Gastroesophageal sphincter (tissue), 4 donors: ENCODE measurements at regions not wholly inside any gene's neighbourhood (a gene's known extent, or its start where the extent isn't known, plus 50 kb on each side); places are given as distances from the start of the nearest gene placed in this dataset.

Experiments
- ATAC-seq: fragments of 150-250 bp; one replicate; pipeline ENCODE4 v1.9.1; 2016; ENCODE audit warnings: mild to moderate bottlenecking, moderate library complexity
- H3K27ac ChIP-seq, 4 donors: fragments of 200-600 bp; sonication (generic) in 3 of 4; 1 replicate in 3 of 4; 2 replicates in 1 of 4; pipeline ENCODE4 v1.5.1; 2016 to 2019
- H3K27me3 ChIP-seq: fragments of 200-600 bp; sonication (generic); one replicate; pipeline ENCODE4 v1.5.1; 2019
- H3K36me3 ChIP-seq, 2 donors: fragments of 200-600 bp; sonication (generic); one replicate each; pipeline ENCODE4 v1.5.1; 2019; ENCODE audit warnings: control low read depth in 1 of 2
- H3K4me1 ChIP-seq, 3 donors: fragments of 200-600 bp; sonication (generic); 1 replicate in 2 of 3; 2 replicates in 1 of 3; pipeline ENCODE4 v1.5.1; 2016 to 2019; ENCODE audit warnings: control low read depth in 2 of 3
- H3K4me3 ChIP-seq, 2 donors: fragments of 200-600 bp; sonication (generic); one replicate each; pipeline ENCODE4 v1.5.1; 2019; ENCODE audit warnings: mild to moderate bottlenecking in 1 of 2, moderate library complexity in 1 of 2
- H3K9me3 ChIP-seq, 3 donors: fragments of 200-600 bp; sonication (generic); one replicate each; pipeline ENCODE4 v1.5.1; 2017 to 2019; ENCODE audit warnings: control low read depth in 2 of 3
- EP300 ChIP-seq: sonication (generic); formaldehyde crosslinking; IDR thresholded peaks from one replicate; pipeline ENCODE4 v1.6.1; 2017; ENCODE audit warnings: antibody characterized with exemption, mild to moderate bottlenecking
- POLR2A ChIP-seq, 2 donors: fragments of 450-650 bp; IDR thresholded peaks; one replicate each; pipeline ENCODE4 v1.6.1; 2017; ENCODE audit warnings: antibody characterized with exemption in 2 of 2, mild to moderate bottlenecking in 2 of 2, moderate library complexity in 1 of 2
- POLR2AphosphoS5 ChIP-seq: sonication (generic); formaldehyde crosslinking; IDR thresholded peaks from one replicate; pipeline ENCODE4 v1.6.1; 2017; ENCODE audit warnings: antibody characterized with exemption
- WGBS, 2 donors: methylation state at CpG; one replicate each; pipeline ENCODE4 v1.1.5; 2018; ENCODE audit warnings: low coverage in 1 of 2; 5-methylcytosine and 5-hydroxymethylcytosine counted together
- TF ChIP-seq, protein P1 (sequence below), 4 experiments: fragments of 200-600 bp in 2 of 4; fragments of 450-650 bp in 2 of 4; sonication (generic) in 1 of 4; IDR thresholded peaks; one replicate each; pipeline ENCODE4 v1.5.1; 2017 to 2019; ENCODE audit warnings: antibody characterized with exemption in 4 of 4, mild to moderate bottlenecking in 2 of 4, moderate library complexity in 2 of 4

DNA sequence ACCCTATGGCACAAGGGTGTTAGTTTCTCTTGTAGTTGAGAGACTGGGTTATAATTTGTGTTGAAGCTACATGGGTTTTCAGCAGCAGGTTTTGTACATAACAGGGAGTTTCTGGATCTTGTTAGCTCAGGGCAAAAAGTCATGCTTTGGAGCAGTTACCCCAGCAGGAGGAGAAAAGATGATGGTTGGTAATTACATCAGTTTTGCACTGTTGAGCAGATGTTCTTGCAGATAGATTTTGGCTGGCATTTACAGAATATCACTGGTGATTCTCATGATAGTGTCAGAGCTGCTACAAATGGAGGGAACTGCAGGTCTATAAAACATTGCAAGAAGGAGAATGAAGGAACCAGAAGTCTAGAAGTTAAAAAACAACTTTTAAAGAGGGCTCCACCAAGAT lies 215.2 kb upstream of the ATP5MC3 start:
- Histone ChIP-seq H3K36me3 (no peaks in the 10 kb centered on the region), H3K9me3 (no peaks in the 10 kb centered on the region), H3K4me1 (no peaks in the 10 kb centered on the region), H3K27me3 (peaks cover 10% of the 10 kb centered on the region), H3K27ac (no peak overlapping the region), H3K4me3 (no peak overlapping the region)
- no peak for TF ChIP-seq EP300
- TF ChIP-seq, protein P1, sequence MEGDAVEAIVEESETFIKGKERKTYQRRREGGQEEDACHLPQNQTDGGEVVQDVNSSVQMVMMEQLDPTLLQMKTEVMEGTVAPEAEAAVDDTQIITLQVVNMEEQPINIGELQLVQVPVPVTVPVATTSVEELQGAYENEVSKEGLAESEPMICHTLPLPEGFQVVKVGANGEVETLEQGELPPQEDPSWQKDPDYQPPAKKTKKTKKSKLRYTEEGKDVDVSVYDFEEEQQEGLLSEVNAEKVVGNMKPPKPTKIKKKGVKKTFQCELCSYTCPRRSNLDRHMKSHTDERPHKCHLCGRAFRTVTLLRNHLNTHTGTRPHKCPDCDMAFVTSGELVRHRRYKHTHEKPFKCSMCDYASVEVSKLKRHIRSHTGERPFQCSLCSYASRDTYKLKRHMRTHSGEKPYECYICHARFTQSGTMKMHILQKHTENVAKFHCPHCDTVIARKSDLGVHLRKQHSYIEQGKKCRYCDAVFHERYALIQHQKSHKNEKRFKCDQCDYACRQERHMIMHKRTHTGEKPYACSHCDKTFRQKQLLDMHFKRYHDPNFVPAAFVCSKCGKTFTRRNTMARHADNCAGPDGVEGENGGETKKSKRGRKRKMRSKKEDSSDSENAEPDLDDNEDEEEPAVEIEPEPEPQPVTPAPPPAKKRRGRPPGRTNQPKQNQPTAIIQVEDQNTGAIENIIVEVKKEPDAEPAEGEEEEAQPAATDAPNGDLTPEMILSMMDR (IDR thresholded peaks at IDR 0.05), result no peak
- TF ChIP-seq POLR2AphosphoS5, result no peak
- no peak for TF ChIP-seq POLR2A (IDR thresholded peaks at IDR 0.05)
- no peak for ATAC-seq

DNA sequence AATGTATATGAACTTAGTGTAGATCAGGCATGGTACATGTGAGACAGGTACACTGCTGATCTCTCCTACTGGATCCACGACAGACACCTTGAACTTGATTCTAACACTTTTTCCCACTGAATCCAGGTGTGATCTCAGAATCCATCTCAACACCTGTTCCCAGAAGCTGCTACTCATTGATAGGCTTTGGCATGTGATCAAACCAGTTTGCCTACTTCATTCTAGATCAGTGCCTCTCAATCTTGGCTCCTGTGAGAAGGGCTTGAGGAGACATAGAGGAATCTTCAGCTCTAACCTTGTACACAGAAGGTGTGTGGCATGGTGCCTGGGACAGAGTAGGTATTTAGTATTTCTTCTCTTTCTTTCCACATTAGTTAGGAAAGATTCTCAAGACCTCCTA lies 212.3 kb upstream of the ATP5MC3 start:
- Histone ChIP-seq H3K36me3 (no peaks in the 10 kb centered on the region), H3K4me3 (no peak overlapping the region), H3K27me3 (no peaks in the 10 kb centered on the region), H3K9me3 (no peaks in the 10 kb centered on the region), H3K4me1 (no peaks in the 10 kb centered on the region), H3K27ac (no peak overlapping the region)
- ATAC-seq, result no peak
- 92 to 100% methylated on average over 1 of the region's 1 CpG for WGBS, 2 donors
- TF ChIP-seq POLR2A (IDR thresholded peaks at IDR 0.05) (no peak), EP300 (no peak), POLR2AphosphoS5 (no peak)
- TF ChIP-seq, protein P1 (IDR thresholded peaks at IDR 0.05), result no peak

DNA sequence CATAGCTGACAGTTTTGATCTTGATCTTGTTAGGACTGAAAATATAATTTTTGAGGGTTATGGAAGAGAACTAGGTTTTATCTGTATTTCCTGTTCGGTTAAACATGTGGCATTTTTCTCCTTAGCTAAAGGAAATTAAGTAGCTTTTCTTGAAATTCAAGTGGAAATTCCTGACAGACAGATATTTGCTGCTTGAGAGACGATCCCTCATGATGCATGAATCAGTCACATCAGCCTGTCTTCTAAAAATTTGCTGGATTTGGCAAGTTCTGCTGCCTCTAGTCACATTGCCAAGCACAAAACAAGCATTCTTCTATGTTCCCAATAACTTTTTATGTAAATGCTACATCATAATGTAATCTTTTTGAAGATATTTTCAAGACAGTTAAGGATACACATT lies 201.8 kb upstream of the ATP5MC3 start:
- ATAC-seq, result no peak
- WGBS, 2 donors, result 36 to 42% methylated on average over 2 of the region's 2 CpGs
- Histone ChIP-seq H3K36me3 (no peaks in the 10 kb centered on the region), H3K4me3 (no peak overlapping the region), H3K9me3 (peaks cover 0 to 22% (median 0%) of the 10 kb centered on the region in 3 donors), H3K27ac (no peak overlapping the region), H3K27me3 (no peaks in the 10 kb centered on the region), H3K4me1 (no peaks in the 10 kb centered on the region)
- TF ChIP-seq, protein P1 (IDR thresholded peaks at IDR 0.05), result no peak
- no peak for TF ChIP-seq EP300
- TF ChIP-seq POLR2AphosphoS5, result no peak
- no peak for TF ChIP-seq POLR2A (IDR thresholded peaks at IDR 0.05)

DNA sequence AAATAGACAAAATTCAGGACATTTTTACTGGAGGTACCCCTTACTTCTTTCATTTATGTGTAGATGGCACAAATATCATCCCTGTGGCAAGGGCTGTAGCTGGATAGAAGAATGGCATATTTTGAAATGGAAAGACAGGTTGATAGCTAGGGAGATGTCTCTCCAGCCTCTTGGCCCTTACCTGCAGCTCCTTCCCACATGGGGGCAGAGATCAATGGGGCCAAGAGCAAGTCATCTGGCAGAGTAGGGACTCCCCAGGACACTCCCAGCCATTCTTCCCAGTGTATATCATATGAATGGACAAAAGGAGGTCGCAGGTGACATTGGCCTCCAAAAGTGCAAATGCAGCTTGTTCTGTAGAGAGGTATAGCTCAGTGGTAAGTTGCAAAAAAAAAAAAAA lies 192.2 kb upstream of the ATP5MC3 start:
- Histone ChIP-seq H3K4me3 (no peak overlapping the region), H3K4me1 (no peaks in the 10 kb centered on the region), H3K27me3 (peaks cover 23% of the 10 kb centered on the region), H3K36me3 (no peaks in the 10 kb centered on the region), H3K27ac (no peak overlapping the region), H3K9me3 (no peaks in the 10 kb centered on the region)
- TF ChIP-seq EP300 (no peak), POLR2AphosphoS5 (no peak), POLR2A (IDR thresholded peaks at IDR 0.05) (no peak)
- TF ChIP-seq, protein P1 (IDR thresholded peaks at IDR 0.05), result no peak
- WGBS, 2 donors, result 40% methylated on average over 1 of the region's 1 CpG; no CpG with 5 or more reads in 1 of the 2 donors
- ATAC-seq, result no peak

DNA sequence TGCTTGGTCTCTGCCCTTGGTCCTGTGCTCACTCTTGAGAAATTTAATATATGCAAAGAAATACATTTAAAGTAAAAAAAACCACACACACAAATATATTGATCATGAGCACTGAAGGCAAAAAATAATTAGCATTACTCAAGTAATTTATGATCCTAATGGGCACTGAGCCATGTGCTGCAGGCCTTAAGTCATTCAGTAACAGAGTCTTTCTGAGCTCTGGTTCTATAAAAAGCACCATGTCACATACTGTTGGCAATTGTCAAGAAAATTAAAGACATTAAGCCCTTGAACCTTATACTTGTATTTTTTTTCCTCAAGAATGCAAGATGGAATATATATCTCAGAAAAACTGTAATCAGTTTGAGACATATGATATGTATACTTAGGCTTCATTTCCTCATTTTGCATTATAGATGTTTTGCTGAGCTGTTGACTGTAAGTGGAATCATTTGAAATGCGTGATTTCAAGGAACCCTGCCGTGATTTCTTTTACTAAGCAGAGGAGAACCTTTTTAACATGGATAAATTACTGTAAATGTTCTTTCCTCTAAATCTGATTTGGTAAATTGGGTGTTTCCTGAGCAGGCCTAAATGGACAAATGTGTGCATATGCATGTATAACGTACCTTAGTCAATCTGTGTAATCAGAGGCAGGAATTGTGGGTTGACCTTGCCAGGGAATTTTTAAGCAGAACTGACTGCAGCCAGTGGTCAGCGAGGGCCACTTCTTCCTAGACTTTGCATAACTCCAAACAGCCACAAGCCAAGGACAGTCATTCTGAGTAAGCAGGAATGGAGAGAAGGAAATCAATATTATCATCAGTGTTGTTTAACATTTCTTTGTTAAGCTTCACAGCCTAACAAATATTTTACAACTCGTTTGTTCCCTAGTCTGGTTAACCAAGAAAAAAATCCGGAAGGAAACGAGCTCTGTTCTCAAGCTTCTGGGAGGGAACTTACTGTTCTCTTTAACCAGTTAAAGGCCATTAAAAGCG lies 191.5 kb upstream of the ATP5MC3 start:
- H3K4me1 ChIP-seq, result no peaks in the 10 kb centered on the region
- peaks cover 30% of the 10 kb centered on the region for H3K27me3 ChIP-seq
- H3K4me3 ChIP-seq, result no peak overlapping the region
- H3K36me3 ChIP-seq, result no peaks in the 10 kb centered on the region
- H3K9me3 ChIP-seq, result no peaks in the 10 kb centered on the region
- no peak for ATAC-seq
- 48 to 62% methylated on average over 7 to 8 of the region's 8 CpGs for WGBS, 2 donors
- H3K27ac ChIP-seq, result no peak overlapping the region
- TF ChIP-seq, protein P1 (IDR thresholded peaks at IDR 0.05), result no peak
- TF ChIP-seq POLR2AphosphoS5 (no peak), EP300 (no peak), POLR2A (IDR thresholded peaks at IDR 0.05) (no peak)
